Kidney epithelial cell (primary cell): ENCODE measurements at regions not wholly inside any gene's neighbourhood (a gene's known extent, or its start where the extent isn't known, plus 50 kb on each side); places are given as distances from the start of the nearest gene placed in this dataset.

Source experiments
- DNase-seq: peaks from one replicate; pipeline ENCODE4 v3.0.0-alpha.2; 2010; ENCODE audit warnings: low read depth
- H3K27me3 ChIP-seq: 2 replicates; pipeline ENCODE4 v1.6.0; 2011; ENCODE audit warnings: low read length; ENCODE audit not compliant: control insufficient read depth, insufficient read depth
- H3K36me3 ChIP-seq: 2 replicates; pipeline ENCODE4 v1.5.1; 2011; ENCODE audit warnings: low read length; ENCODE audit not compliant: control insufficient read depth, insufficient read depth
- H3K4me3 ChIP-seq: 2 replicates; pipeline ENCODE4 v1.5.1; 2011; ENCODE audit warnings: low read depth, mild to moderate bottlenecking, control low read depth, low read length
- TF ChIP-seq, protein P1 (sequence below): IDR thresholded peaks from 2 replicates; pipeline ENCODE4 v1.5.1; 2011; ENCODE audit warnings: mild to moderate bottlenecking, moderate library complexity, low read length, control low read depth, inconsistent platforms; ENCODE audit not compliant: insufficient read depth, poor library complexity, severe bottlenecking

- Histone ChIP-seq H3K27me3 (no peaks in the 10 kb centered on the region), H3K36me3 (no peaks in the 10 kb centered on the region), H3K4me3 (no peak overlapping the region)
- no peak for DNase-seq
- TF ChIP-seq, protein P1, sequence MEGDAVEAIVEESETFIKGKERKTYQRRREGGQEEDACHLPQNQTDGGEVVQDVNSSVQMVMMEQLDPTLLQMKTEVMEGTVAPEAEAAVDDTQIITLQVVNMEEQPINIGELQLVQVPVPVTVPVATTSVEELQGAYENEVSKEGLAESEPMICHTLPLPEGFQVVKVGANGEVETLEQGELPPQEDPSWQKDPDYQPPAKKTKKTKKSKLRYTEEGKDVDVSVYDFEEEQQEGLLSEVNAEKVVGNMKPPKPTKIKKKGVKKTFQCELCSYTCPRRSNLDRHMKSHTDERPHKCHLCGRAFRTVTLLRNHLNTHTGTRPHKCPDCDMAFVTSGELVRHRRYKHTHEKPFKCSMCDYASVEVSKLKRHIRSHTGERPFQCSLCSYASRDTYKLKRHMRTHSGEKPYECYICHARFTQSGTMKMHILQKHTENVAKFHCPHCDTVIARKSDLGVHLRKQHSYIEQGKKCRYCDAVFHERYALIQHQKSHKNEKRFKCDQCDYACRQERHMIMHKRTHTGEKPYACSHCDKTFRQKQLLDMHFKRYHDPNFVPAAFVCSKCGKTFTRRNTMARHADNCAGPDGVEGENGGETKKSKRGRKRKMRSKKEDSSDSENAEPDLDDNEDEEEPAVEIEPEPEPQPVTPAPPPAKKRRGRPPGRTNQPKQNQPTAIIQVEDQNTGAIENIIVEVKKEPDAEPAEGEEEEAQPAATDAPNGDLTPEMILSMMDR = no peak
Measured at GRCh38 chr3:105177576-105177975, 189.1 kb upstream of the ALCAM start.

GRCh38 chr3:105187344-105187743 is 179.4 kb upstream of the ALCAM start:
- TF ChIP-seq, protein P1 = no peak
- no peak overlapping the region for H3K4me3 ChIP-seq
- no peaks in the 10 kb centered on the region for H3K27me3 ChIP-seq
- H3K36me3 ChIP-seq = no peaks in the 10 kb centered on the region
- DNase-seq = no peak

DNA sequence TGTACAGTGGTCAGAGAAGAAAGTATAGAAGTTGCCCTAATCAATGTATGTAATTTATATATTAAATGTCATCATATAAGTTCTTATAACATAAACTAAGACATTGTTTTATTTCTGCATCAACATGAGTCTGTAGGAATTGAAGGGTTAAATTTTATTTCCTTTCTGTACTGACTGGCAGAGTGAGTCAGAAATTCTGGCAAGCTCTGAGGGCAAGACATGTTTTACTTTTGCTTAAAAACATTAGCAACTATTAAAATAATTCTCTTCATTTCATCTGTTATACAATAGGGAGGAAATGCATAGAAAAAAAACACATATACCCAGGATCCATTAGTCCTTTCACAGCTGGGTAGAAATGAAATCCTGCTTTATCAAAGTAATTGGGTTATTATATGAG is 171.4 kb upstream of the ALCAM start:
- peak; percentile 7 for DNase-seq
- Histone ChIP-seq H3K27me3 (no peaks in the 10 kb centered on the region), H3K36me3 (no peaks in the 10 kb centered on the region), H3K4me3 (no peak overlapping the region)
- TF ChIP-seq, protein P1 = no peak

DNA sequence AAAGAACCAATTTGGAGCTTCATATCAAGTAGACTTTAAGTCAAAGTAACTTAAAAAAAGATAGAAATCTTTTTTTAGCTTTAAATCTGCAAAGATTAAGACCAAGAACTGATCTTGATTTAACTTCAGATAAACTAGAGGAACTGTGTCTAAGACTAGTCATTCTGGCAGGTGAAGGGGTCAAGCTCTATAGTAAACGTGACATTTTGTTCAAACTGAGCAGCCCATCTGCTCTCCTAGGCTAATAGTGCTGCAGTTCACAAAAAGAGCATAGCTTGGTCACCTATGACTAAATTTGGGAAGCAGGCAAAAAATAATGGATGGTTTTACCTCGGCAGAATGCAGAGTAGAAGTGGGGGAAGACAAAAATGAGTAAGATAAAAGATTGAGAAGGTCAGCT is 168.8 kb upstream of the ALCAM start:
- Histone ChIP-seq H3K27me3 (no peaks in the 10 kb centered on the region), H3K4me3 (no peak overlapping the region), H3K36me3 (no peaks in the 10 kb centered on the region)
- TF ChIP-seq, protein P1 = no peak
- DNase-seq = no peak

DNA sequence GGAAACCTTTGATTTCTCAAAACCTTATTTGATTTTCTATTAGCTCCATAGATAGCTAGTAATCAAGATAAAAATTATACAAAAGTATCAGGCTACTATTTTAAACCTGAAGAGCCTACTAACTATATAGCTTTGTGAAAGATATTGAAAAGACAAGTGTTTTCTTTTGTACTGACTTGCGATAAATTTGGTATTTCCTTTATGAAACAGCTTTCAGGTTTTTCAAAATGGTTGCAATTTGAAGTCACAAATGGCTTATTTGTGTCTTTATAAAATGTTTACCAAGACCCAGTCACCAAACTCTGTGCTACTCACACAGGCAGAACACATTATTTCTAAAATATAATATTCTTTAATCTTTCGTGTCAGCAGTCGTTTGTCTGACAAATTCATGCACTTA is 167.5 kb upstream of the ALCAM start:
- no peak overlapping the region for H3K4me3 ChIP-seq
- DNase-seq = no peak

GRCh38 chr3:105210141-105210540 is 156.6 kb upstream of the ALCAM start:
- TF ChIP-seq, protein P1 = no peak
- Histone ChIP-seq H3K4me3 (no peak overlapping the region), H3K36me3 (no peaks in the 10 kb centered on the region), H3K27me3 (no peaks in the 10 kb centered on the region)
- no peak for DNase-seq

More for the DNA sequence above, 167.5 kb upstream of the ALCAM start:
- Histone ChIP-seq H3K27me3 (no peaks in the 10 kb centered on the region), H3K36me3 (no peaks in the 10 kb centered on the region)
- TF ChIP-seq, protein P1 = no peak
